NCI-H2081 (cell line): ENCODE measurements at regions not wholly inside any gene's neighbourhood (a gene's known extent, or its start where the extent isn't known, plus 50 kb on each side); places are given as distances from the start of the nearest gene placed in this dataset.
A peak's percentile ranks its signal among the peaks of the same experiment; 100 is the strongest.
"Not testable (repeated sequence)": the region's sequence is repeated elsewhere in the genome, so short reads cannot be mapped to it uniquely, and the experiment has no call there.

Experiments used
- DNase-seq, 2 experiments: peaks; one replicate each; lab custom pipeline; 2025; lab: John Stamatoyannopoulos, UW

DNA sequence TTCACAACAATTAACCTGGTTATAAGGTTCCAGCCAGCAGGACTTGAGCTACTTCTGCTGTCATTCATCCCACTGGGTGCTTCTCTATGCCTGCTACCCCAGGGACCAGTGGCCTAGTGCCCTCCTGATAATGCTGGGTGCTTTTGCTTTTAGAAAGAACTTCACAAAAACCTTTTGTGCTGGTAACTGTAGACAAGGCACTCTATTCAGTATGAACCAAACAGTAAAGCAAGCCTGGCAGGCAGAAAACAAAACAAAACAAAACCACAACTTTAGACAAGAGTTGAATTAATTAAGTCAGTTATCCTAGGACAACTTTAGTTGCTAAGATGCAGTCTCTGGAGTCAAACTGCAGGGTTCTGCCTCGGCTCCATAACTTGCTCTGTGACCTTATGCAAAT, 61.9 kb upstream of the ADGRL2 start:
- DNase-seq = no peak

DNA sequence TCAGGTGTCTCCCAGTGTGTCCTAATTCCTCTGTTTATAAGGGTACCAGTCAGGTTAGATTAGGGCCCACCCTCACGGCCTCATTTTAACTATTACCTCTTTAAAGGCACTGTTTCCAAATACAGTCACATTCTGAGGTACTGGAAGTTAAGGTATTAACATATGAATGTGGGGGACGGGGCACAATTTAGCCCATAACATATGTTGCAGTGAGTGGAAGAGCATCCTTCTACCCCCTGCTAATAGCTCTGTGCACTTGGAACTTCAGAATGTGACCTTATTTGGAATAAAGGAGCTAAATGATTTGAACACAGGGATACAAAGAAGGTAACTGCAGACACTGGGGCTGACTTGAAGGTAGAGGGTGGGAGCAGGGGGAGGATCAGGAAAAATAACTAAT, 67.3 kb upstream of the ADGRL2 start:
- no peak for DNase-seq

DNA sequence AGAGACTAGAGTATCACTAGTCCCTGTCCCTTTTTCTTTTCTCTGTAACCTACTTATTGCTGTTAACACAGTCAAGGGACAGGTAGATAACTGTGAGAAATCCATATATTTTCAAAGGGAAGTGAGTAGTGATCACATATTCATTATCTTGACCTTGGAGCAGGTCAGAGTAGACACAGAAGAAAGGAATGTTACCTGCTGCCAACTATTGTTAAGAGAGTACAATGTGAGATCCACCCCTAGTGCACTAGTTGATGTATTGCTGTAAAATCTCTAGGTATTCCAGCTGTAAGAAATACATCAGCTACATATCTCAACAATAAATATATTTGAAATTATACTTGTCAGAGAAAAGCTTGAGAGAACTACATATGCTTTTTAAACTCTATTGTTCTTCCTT, 68.7 kb upstream of the ADGRL2 start:
- no peak for DNase-seq

DNA sequence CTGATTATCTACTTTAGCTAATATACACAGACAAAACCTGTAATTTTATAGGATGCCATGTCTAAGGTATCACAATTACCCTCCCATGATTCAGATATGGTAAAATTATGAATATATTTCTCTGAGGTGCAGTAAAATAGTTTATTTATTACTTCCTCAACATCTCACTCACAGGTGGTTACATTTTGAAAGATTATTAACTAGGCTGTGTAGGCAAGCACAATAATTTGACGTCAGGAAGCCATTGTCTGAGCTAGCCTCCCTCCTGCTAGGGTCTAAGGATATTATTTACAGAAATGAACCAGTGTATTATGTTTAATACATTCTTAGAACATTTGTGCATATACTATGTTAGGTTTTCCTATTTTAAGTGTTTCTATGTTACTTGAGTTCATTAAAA, 69.9 kb upstream of the ADGRL2 start:
- no peak for DNase-seq

DNA sequence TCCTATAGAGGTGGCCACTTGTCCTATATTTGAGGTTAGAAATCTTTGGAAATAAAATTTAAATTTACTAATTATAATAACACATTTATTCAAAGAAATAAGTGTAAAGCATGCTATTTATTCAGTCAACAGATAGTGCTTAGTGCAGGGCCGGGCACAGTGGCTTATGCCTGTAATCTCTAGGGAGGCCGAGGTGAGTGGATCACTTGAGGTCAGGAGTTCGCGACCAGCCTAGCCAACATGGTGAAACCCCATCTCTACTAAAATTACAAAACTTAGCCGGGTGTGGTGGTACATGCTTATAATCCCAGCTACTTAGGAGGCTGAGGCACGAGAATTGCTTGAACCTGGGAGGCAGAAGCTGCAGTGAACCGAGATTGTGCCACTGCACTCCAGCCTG, 70.4 kb upstream of the ADGRL2 start:
- not testable (repeated sequence) for DNase-seq

DNA sequence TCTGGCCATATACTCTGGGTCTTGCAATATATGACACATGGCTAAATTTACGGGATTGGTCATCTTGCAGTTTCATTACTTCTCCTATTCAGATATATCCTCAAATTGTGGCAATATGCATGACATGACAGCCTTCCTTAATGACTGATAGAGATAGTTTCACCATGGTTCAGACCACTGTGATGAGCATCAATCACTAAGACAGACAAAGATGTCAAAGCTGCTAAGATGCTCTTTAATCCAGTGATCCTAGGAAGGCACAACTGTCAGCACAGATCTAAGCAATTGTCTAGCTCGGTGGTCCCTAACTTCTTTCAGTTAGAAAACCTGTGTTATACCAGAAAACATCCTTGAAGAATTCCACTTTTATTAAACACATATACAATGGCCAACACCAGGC, 70.9 kb upstream of the ADGRL2 start:
- DNase-seq = no peak

DNA sequence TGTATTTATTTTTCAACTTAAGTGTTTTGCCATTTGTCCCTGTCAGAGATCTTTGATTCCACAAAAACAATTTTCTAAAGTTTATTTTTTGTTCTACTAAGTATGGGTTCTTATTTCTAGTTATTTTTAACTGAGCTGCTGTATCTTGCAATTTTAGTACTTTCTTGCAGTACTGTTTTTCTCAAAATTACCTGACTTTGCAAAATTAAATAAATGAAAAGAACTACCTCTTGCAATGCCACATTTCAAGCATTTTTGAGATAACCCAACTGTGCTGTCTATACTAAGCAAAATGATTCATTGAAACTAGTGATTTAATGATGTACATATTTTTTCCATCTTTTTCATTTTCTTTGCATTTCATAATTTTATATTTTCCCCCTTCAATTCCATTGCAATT, 71.5 kb upstream of the ADGRL2 start:
- no peak for DNase-seq

DNA sequence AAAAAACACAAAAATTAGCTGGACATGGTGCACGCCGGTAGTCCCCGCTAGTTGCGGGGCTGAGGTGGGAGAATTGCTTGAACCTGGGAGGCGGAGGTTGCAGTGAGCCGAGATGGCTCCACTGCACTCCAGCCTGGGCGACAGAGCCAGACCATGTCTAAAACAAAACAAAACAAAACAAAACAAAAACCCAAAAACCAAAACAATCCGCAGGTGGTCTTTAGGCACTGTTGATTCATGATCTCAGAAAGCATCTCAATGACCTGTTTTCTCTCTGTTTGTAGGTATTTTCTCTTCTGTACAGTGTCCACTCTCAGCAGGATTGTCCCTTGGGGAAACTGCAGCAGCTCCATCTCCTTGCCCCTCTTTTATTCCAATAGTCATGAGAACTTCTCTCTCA, 74.9 kb upstream of the ADGRL2 start:
- DNase-seq = no peak

DNA sequence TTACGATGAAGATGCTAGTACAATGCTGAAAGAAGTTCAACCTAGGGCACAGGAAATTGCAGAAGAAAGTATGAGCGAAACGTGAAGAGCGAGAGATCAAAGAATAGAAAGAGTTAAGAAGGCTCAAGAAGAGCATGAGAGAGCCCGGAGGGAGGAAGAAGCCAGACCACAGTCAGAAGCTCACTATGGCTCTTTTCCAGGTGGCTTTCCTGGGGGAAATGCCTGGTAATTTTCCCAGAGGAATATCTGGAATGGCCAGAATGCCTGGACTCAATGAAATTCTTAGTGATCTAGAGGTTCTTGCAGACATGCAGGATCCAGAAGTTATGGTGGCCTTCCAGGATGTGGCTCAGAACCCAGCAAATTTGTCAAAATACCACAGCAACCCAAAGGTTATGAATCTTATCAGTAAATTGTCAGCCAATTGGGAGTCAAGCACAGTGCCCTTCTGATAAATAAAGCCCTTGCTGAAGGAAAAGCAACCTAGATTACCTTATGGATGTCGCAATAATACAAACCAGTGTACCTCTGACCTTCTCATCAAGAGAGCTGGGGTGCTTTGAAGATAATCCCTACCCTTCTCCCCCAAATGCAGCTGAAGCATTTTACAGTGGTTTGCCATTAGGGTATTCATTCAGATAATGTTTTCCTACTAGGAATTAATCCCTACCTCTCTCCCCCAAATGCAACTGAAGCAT, 78.0 kb upstream of the ADGRL2 start:
- DNase-seq = not testable (repeated sequence)

DNA sequence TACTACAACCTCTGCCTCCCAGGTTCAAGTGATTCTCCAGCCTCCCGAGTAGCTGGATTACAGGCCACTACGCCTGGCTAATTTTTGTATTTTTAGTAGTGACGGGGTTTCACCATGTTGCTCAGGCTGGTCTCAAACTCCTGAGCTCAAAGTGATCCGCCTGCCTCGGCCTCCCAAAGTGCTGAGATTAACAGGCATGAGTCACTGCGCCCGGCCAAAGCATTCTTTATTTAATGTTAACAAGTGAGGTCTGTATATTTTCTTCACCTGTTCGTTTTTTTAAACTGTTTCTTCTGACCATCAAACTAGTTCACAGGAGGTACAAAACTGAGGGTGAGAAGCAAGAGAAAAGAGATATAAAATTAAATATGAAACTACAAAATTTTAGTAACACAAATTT, 80.5 kb upstream of the ADGRL2 start:
- not testable (repeated sequence) for DNase-seq

DNA sequence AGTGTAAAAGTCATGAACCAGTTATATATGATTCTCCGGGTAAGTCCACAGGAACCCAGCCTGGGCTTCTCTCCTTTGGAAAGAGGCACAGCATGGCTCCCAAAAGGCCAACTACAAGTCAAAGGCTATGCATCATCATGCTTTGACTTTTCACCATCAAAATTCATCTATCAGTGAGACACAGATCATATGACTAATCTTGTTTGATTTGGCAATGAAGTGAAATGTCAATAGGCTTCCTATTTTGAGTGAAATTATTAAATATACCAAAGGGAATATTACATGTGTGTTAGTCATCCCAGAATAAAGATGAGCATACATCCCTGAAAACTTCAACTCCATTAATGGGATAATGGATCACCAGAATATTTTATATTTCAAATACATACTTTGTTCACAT, 83.5 kb upstream of the ADGRL2 start:
- no peak for DNase-seq

DNA sequence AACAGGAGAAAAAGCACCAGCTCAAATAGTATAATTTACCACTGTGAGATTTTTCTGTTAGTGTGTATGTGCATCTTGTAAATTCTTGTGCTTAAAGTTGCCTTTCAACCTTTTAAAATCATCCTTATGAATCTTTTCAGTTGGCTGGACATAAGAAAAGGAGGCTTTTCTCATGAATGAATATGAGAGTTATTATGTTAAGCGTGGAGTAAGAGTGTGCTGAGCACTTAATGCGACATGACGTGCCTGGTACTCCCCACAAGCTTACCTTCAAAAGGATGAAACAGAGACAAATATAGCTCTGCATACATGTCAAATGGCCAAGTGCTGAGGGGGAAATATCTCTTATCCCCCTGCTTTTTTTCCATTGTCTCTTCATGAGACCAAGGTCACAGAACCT, 85.3 kb upstream of the ADGRL2 start:
- DNase-seq = no peak

DNA sequence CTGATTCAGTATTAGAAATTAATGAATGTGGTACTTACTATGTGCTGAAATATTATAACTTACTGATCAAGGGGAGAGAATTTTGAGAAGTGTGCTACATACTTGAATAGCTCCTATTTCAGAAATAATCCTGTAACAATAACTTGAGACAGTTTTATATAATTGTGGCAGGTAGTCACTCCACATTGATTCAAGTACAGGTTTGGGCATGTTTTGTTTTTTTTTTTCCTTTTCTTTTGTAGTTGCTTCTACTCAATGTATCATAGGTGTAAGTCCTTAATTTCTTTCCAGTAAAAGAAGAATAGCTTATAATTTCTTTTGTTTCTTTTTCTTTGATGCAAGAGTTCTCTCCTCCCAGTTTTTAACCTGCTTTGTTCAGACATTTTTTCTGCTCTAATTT, 86.1 kb upstream of the ADGRL2 start:
- DNase-seq = no peak

DNA sequence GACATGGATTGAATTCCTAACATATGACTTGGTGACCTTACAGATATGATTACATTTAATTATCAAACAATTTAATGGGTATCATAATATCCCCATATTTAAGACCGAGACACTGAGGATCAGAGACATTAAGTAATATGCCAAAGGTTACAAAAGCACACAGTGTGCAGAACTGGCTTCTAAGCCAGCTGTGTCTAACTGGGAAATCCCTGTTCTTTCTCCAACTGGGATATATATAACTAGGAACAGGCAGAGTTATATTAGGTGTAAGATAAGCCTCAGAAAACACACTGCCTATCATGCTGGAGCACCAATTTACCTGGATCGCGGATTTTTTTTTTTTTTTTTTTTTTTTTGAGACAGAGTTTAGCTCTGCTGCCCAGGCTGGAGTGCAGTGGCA, 88.3 kb upstream of the ADGRL2 start:
- DNase-seq = no peak

DNA sequence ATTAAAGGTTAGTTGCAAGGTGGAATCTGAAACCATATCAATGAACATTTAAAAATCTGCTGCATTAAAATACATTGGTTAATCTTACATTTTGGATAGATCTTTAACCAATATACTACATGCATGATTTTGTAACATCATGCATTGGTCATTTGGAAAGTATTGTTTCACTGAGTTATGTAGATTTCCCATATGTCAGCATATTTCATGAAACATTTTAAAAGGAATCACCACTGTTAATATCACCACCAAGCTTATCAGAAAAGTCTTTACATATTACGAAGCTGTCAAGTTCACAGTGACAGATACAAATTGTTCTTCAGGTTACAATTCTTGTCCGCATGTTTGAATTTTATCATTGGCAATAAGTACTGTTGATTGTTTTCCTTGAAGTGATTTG, 89.9 kb upstream of the ADGRL2 start:
- DNase-seq = no peak

DNA sequence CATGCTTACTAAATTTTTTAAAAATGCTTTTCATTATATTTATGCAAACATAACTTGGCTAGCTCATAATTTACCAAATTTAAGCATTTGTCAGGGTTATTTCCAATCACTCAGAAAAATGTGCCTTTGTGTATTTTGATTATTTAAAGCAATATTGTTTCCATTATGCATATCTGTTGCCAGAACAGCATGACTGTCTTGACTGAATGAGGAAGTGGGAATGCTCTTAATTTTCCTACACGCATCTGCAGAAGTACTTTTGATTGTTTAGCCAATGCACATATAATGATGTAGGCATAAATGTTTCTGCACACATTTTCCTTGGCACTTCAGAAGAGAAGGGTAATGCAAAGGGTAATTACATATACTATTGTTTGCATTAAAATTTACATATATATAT, 92.5 kb upstream of the ADGRL2 start:
- DNase-seq = no peak

DNA sequence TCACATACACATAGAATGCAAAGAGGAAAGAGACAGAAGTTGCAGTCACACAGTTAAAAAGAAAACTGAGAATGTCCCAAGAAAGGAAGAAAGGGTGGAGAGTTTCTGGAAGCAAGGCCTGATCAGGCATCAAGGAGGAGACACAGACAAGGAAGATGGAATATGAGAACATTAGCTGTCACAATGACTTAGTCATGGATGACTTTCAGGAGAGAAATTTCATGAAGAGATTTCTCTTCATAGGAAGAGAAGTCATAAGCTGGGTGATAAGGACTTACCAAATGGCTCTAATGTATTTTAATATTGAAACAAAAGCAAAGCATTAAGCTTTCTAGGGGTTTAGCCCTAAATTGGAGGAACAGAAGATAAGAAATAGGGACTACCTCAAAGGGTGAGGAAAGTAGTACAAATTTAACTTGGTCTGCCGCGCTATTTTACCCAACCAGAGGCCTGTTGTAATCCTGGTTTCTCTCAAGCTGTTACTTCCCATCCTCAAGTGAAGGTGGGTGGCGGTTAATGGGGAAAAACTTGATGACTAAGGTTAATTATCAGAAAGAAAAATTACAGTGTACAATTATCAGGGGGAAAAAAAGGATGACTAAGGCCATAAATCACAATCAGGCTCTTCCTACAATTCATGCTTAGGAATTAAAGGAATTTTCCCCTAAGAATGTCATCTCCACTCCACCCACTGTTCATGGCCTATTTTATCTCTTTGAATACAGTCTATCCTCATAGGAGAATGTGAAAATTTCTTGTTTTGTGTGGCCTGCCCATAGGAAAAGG, 93.9 kb upstream of the ADGRL2 start:
- DNase-seq = no peak

DNA sequence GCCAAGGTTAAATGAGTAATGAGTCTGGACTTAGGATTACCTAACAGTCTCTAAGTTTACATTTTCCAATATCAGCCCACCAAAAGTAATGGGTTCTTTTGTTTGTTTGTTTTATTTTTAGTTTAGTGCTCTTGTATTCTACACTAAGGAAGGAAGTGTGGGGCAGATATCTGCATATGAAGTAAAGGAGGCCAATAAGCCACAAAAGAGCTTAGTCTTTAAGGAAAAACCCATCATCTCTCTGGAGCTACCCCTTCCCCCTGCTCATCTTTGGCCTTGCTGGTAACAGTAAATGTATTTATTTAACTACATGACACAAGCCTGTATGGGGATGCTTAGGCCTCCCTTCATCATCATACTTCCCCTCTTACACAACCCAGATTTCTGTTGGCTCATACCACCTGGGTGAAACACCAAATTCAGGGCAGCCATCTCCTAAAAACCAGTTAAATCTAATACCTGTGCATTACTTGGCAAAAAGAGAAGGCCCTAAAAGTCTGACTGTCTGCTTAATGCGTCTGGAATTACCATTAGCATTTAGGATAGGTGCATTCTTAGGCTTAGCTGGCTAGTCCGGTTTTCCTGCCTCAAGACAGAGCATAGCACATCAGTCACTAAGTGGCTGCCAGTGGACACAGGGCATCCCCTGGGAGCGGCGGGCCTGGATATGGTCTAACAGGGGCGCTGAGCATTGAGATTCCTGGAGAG, 96.8 kb upstream of the ADGRL2 start:
- no peak for DNase-seq

DNA sequence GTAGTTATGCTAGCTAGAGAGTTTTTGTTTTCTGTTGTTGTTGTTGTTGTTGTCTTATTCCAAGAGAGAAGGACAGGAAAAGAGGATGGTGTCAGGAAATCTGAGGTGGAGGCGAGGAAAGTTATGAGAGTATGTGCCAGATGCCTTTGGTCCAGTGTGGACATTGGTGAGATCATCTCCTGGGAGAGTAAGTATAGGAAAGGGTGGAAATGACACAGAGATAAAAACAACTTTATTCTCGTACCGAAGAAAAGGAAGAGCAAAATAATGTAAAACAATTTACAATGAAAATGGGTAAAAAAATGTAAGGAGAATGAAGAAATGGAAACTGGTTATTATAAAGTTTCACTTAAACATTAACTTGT, 97.4 kb upstream of the ADGRL2 start:
- no peak for DNase-seq

DNA sequence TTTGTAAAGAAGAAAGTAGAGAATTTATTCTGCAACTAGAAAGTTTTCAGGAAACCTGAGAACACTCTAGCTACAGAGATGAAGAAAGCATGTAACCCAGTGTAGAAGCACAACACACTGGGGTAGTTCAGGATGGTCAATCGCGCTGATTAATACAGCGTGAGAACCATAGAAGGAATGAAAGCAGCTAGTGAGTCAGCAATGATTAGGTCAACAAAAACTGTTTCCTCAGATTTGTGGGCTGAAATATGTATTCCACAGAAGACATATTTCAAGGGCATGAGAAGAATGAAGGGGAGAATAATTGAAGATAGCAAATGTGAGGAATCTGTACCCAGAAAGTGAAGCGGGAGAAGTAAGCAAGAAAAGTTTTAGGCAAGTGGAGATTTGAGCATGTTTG, 97.8 kb upstream of the ADGRL2 start:
- DNase-seq = no peak

DNA sequence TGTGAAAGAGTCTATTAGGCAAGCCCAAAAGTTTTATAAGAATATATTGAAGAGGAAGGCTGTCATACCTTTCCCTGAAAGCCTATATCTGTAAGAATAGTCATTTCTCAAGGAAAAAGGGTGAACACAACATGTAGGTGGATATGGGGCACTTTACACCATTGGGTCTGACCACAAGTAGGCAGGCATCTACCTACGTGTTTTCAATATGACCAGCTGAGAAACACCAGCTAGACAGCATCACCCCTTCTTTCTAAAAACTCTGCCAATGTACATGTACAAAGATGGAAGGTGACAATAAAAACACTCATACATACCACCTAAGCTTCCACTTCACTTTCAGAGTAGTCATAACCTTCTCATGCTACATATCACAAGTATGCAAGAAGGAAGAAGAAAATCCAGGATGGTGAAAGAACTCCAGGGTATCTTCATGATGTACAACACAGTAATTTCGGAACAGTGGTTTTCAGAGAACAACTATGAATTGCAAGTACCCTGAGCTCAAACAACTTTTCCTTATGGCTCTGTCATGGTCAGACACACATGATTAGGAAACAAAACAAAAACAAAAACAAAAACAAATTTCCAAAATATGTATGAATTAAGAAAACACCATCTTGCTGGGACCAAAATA, 98.5 kb upstream of the ADGRL2 start:
- no peak for DNase-seq

DNA sequence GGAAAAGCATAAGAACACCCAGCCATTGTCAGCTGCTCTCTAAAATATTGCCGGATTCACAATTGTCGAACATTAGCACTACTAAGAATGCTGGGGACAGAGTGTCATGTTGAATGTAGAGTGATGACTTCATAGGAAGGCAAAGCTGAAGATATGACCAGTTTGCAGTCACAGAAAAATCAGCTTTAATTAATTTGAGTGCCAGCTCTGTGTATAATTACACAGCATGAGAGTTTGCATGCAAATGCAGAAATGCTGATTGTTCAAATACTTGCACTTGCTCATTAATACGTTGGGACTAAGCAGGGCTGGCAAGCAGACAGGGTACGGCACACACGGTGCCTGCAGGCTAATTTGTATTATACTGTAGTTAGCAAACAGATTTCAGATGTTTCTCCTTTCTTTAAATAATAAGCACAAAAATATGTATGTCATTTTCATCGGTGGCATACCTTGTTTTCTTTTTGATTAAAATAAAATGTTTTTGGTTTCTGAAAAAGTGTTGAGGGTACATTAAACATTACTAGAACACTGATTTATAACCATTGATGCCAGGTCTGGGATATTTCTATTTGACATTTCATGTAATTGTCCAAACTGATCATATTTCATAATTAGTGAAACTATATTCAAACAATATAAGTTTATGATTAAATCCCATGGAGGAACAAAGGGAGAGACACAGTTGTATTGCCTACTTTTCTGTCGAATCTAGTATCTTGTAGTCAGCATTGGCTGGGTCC, 99.8 kb upstream of the ADGRL2 start:
- DNase-seq = peak in 1 of 2 experiments; percentile 54
